Fibroblast of upper back skin (primary cell): ENCODE measurements at regions not wholly inside any gene's neighbourhood (a gene's known extent, or its start where the extent isn't known, plus 50 kb on each side); places are given as distances from the start of the nearest gene placed in this dataset.

Experiments used
- DNase-seq: peaks from one replicate; pipeline ENCODE4 v3.0.0-alpha.2; 2013

DNA sequence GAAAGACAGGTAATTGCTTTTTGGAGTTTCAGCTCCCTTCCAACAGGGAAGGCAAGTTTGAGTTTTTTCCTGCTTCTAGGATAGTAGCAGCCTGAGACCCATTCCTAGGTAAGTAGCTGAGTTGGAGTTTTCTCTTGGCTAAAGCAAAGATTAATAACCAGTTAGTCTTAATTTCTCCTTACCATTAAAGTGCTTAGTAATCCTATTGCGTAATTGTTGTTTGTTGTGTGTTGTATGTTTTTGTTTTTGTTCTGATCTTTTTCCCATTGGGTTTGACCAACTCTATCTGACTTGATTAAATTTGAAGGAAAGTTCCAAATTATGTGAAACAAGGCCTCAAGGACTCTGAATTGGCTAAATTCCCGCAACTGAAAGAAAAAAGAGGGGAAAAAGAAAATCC lies 83.5 kb downstream of the TBX22 start:
- no peak for DNase-seq

DNA sequence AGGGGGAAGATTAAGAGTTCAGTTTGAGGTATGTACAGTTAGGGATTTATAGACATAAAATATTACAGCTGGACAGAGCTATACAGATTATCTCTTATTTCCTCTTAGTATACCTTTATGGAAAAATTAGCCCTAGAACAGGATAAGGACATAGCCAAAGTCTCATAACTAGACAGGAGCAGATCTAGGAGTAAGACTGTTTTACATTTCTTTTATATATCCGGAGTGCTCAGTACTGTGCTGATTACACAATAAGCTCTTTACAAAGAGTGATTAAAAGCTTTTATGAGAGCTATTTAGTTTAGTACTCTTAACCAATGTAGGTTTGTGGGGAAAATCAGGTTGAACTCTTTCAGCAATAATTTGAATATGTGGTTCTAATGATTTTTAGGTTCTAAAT lies 105.8 kb downstream of the TBX22 start:
- DNase-seq = no peak

DNA sequence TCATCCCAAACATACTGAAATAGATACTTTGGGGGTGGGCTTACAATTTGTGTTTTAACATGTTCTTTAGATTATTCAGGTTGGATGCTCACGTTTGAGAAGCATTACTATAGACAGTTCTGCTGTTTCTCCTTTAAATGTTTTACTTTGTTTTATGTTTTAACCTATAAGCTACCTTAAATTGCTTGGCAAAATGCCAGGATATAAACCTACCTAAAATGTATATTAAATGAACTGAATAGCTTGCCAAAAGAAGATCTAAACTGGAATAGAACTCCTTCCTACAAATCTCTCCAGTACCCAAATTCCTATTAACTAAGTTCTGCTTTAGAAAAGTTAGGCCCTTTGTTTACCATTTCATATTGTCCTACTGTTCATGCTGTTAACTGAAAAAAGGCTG lies 124.4 kb downstream of the TBX22 start:
- no peak for DNase-seq

DNA sequence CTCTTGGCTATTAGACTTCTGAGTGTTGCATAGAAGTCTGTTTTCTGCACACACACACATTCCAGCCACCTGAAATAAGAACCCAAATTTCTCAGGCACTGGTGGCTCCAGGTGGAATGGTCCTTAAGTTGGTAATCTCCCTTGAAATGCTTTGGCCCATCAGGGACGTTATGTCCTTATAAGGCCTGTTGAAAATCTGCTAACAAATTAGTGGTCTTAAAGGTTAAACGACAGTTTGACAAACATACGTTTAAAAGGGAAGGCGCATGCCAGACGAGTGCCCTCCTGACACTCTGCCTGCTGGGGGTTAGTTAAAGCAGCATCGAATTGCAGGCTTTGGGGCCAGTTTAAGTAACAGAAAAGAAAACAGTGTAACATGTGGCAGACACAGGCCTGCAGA lies 125.0 kb downstream of the TBX22 start:
- no peak for DNase-seq

DNA sequence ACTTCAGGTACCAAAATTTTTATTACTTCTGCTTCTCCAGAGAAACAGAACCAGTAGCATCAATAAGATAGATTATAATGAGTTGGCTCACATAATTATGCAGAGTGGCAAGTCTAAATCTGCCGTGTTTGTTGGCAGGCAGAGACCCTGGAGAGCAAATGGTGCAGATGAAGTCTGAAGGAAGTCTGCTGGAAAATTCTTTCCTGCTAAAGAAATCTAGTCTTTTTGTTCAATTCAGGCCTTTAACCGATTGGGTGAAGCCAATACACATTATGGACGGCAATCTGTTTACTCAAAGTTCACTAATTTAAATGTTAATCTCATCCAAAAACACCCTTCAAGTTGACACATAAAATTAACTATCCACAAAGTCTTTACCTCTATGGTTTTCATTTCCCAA lies 156.0 kb downstream of the TBX22 start:
- no peak for DNase-seq

DNA sequence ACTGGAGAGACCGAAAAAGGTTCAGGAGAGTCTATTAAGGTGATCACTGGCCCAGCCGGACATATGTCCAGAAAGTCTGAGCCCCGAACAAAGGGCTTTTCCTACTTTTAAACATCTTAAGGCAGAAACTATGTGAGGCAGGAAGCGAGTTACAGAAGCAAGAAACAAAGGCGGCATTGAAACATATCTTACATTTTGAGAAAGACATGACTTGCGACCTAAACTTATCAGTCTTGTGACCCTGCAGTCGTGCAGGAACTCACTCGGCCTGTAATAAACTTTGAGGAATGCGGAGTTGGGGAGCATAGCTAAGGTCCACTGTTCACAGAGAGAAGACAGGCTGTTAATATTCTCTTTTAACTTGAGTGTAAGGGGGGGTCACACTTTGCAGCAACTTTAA lies 158.7 kb downstream of the TBX22 start:
- DNase-seq = no peak

DNA sequence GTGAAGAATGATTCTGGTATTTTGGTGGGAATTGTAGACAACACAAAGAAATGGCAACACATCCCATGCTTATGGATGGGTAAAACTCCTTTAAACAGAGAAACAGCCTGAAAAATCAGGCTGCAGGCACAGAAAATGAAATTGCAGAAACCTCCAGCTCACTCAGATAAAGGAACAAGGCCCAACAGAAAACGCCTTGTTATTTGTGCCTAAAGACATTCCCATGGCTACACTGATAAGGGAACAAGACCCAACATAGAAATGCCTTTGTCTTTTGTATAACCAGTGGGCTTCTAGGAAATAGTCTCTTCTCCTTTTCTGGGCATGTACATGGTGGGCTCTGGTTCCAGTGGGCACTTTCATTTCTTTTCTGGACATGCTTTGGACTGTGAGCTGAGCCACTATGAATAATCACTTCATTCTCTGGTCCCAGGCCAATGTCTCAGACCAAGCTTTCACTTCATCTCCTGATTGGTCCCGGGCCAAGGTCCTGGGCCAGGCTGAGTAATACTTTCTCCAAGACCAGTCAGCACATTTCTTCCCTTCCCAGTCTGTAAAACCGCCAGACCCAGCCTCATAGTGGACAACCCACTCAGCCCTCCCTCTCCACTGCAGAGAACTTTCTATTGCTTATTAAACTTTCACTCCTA lies 160.5 kb downstream of the TBX22 start:
- DNase-seq = no peak

DNA sequence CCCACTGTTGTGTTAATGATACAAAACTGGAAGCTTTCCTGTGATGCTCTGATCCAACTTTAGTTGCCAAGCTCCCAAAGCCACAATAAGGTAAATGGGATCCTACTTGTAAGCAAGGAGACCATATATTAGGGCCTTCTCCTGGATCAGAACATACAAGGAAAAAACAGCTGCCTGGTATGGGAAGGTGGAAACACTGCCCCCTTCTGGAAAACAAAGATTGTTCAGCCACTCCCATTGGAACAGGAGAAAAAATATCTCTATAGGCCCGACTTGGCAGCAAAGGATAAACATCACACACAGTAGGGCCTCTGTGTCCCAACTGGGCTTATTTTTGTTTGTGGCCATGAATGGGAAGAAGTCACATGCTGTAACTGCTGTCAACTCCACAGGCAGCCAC lies 166.5 kb downstream of the TBX22 start:
- no peak for DNase-seq

DNA sequence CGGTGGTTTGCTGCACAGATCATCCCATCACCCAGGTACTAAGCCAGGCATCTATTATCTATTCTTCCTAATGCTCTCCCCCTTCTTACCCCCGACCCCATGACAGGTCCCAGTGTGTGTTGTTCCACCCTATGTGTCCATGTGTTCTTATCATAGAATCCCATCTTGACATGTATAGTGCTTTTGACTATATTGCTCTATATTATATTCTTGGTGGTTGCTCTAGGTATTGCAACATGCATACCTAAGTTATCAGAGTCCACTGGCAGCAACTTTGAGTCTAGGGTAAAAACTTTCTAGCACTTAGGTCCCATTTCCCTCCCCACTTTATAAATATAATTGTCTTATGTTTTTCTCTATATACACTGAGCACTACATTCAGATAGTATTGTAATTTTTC lies 170.3 kb downstream of the TBX22 start:
- no peak for DNase-seq

DNA sequence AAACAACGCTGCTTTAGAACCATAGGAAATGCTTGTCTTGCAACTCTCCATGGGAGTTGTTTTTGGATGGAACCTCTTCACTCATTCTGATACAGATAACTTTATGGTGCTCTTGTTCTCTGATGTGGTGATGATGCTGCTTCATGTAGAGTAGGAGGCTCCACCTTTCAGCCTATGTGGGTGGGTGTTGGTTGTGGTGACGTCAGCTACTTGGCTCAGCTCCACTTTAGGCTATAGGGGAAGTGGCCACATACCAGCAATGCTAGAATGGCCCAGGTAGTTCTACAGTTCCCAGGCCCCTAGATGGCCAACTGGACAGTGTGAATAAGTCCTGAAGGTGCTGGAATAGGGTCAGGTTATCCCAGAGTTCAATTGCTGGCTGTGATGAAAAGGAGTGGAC lies 192.1 kb downstream of the TBX22 start:
- DNase-seq = no peak

DNA sequence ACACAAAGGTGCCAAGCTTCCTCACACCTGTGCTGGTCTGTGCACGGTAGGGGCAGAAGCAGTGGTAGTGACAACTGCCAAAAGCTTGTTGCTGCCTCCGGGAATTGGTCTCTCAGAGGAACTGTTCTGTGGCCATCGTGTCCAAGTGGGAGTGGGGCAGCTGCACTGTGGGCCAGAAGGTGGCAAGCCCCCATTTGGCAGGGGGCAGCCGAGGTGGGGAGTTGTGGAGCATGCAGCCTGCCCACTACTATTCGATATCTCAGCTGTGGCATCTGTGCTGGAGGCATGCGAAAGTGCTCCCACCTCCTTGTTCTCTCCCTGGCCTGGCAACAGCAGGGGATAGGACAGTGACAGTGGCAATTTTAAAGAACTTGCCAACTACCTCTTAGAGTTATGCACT lies 192.8 kb downstream of the TBX22 start:
- no peak for DNase-seq

DNA sequence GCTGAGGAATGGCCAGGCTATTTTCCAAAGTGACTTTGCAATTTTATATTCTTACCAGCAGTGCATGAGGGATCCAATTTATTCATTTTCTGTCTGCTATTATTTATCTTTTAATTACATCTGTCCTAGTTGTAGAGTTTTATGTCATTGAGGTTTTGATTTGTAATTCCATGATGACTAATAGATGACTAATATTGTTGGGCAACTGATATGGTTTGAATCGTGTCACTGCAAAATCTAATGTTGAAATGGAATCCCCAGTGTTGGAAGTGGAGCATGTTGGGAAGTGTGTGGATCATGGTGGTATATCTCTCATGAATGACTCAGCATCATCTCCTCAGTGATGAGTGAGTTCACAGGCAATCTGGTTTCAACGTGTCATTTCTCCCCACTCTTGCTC lies 201.5 kb downstream of the TBX22 start:
- peak; percentile 25 for DNase-seq

DNA sequence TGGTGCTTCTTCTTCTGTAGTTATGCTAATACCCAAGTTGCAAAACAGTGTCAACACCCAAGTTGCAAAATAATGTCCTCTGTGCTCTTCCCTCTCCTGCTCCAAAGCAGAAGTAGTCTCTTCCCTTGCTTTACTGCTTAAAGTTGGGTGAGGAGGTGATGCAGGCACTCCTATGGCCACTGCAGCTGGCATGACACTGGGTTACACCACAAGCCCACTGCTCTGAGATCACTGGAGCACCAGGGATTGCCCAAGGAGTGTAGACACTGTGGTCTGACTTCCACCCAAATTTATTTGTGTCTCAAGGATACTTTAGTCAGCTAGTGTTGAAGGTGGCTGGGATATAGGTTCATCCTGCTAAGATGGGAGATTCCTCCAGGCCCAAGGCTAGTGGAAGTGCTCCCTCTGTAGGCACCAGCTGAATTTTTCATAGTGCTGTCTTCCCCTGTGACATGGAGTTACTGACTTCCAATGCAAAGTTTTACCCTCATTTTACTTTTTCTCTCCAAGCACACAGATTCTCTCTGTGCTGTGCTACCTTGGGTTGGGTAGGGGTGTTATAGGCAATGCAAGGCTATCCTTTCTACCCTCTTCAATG lies 196.2 kb upstream of the TENT5D start:
- DNase-seq = no peak

DNA sequence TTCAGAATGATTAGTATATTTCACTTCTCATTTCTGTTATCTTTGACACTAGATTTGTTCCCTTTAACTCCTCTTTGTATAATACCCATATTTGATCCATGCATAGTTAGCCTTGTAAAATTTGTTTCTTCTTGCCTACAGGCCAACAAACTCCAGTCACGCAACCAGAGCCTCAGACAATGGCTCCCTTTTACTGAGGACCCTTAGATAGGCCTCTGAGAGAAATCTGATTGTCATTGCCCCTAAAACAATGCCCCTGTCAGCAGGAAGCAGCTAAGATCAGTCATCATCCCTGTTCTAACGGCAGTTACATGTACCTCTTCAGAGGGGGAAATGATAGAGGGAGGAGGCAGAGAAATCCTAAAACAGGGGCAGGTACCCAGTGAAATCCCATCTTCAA lies 190.6 kb upstream of the TENT5D start:
- no peak for DNase-seq

DNA sequence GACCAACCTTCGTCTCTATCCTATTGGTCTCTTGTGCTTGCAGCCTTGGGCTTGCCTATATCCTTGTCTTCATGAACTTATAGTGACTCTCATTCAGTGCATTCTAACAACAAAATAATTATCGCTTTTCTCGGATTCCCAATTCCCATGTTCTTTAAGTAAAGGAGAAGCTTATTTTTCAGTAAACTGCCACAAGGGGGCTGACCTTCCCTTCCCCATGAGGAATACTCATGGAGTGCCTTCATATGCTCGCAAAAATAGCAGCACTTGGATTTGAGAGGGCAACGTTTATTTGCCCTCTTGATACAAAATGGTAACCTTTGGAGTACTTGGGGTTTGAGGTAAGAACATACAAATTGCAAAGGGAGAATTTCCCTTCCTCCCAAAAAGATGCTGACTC lies 183.2 kb upstream of the TENT5D start:
- DNase-seq = no peak

DNA sequence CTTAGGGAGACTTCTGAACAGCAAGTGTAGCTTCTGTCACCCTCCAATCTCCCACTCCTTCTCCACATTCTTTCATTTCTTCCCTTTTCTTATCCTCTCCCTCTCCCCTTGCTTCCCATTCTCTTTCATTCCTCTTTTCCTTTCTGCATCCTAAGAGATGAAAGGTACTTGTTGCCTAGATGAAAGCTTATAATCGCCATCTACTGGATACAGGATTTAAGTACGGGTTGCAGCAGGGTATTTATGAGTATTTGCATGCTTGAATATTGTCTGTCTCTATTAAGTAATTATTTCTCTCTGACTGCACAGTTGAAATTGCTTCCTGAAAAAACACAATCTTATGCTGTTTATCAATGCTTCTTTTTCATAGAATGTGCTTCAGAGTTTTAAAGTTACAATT lies 174.0 kb upstream of the TENT5D start:
- DNase-seq = no peak

DNA sequence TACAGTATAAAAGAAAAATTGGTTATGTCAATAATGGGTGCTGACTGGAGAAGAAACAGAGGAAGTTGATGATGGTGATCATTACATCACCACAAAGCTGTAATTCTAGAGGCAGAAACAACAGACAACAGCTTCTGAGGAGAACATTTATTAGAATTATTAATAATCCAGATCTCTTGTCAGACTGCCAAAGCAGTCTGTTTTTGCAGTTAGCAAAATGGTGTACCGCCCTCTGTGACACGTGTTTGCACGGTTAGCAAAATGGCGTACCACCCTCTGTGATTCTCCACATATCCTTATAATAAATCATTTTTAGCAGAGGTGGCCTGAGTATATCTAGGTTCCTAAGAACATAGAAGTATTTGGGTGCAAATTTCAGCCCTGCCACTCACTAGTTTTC lies 154.0 kb upstream of the TENT5D start:
- no peak for DNase-seq

DNA sequence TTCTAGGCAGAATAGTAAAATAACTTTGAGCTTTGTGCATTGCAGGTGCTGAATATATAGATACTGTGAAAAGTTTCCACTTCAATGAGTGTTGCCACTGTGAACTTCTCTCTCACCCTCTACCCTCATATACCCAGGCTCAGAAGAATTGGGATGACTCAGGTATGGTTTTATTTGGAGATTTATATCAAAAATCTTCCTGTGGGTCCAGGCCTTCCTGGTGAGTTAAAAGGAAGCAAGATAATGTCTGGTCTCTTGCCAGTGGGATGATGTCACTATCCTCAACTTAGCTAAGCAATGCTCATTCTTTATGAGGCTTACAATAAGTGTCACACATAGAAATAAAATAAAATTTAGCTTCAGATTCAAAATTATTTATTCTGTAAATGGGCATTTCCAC lies 153.3 kb upstream of the TENT5D start:
- DNase-seq = peak; percentile 2

DNA sequence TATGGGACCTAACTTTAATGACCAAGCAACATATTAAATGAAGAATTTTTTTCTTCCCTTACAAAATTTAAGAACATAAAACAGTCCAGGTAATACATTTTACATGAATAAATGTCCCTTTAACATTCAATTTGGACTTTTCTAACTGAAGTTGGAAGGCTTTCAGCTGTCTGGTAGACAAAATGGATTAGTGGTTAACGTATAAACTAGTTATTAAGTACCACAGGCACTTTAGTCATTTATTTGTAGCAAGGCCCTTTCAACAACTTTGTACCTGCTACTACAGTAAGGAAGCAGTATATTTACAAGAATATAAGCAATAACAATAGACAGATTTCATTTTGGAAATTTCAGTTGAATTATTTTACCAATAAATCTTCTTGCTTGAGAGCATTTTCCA lies 152.5 kb upstream of the TENT5D start:
- no peak for DNase-seq

DNA sequence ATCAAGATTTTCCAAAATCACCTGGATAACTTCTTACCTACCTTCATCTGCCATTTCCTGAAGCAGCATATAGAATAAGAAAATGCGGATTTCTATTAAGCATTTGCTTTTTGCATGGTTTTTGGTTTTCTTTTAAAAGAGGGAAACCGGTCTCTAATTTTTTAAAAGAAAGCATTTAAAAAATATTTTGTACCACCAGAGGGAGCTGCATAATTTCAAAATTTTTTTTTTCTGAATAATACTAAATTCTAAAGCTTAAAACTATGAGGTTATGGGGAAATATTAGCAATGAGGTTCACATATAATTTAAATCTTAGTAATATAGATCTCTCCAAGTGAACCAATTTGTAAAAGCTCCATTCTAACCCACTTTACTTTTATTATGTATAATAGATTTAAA lies 137.7 kb upstream of the TENT5D start:
- DNase-seq = no peak

DNA sequence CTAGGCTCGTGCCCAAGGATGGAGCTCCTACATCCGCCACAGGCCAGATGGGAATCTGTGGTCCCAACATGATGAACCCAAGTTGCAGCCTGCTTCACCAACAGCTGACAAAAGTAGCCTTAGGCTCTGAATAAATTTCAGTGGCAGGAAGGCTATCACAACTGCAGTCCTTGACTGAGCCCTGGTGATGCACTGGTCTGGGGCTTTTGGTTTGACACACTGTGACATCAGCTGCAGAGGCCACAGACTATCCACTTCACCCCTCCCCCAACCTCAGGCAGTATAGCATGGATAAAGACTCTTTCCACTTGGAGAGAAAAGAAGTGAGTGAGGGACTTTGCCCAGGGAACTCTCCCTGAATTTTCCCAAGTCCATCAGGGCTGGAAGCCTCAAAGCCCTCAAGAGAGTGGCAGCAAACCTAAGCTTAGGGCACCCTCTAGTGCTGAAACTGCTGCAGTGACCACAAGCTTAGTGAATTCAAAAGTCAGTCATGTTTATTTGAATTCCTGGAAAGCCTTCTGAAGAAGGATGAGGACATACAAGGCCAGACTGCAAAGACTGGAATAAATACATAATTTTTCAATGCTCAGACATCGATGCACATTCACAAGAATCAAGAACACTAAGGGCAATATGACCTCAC lies 135.0 kb upstream of the TENT5D start:
- DNase-seq = peak; percentile 7

DNA sequence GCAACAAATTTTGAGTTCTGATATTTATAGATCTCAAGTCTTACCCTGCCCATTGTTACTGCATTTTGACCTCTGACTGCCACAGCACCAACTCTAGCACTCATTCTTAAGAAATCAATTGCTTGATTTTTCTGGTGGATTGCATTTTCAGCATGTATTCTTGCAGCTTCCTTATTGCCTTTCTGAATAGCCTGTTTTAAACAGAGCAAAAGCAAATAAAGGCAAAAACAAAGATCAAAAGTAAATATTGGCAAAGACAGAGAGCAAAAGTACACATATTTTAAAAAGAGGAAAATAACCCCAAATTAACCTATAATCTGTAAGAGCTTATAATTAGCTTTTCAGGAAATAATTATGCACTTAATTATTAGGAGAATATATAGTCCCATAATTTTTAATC lies 129.4 kb upstream of the TENT5D start:
- no peak for DNase-seq

DNA sequence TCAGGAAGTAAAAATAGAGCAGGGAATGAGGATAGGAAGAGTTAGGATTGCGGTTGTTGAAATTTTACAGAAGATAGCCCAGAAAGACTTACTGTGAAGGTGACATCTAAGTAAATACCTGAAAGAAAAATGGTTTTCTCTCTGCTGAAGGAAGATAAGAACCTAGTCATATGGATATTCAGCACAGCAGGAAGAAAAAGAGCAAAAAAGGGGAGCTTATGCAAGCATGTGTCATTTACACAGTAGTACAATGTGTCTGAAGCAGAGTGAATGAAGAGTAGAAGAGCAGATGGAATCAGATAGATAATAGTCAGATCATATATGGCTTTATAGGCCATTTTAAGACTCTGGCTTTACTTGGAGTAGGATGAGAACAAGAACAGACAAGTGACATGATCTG lies 126.9 kb upstream of the TENT5D start:
- no peak for DNase-seq

DNA sequence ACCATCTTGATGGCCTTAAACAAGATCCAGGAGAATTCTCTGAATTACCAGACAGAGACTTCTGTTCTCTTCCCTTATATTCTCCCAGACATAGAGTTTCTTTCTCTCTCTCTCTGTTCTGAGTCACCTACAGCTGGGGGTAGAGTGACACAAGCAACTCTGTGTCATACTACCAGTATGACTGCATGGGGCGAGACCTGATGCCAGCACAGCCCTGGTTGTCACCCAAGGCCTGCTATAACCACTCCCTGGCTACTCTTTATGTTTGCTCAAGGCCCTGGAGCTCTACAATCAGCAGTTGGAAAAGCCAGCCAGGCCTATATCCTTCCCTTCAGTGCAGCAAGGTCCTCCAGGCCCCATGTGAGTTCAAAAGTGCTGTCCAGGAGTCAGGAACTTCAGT lies 114.2 kb upstream of the TENT5D start:
- DNase-seq = no peak

DNA sequence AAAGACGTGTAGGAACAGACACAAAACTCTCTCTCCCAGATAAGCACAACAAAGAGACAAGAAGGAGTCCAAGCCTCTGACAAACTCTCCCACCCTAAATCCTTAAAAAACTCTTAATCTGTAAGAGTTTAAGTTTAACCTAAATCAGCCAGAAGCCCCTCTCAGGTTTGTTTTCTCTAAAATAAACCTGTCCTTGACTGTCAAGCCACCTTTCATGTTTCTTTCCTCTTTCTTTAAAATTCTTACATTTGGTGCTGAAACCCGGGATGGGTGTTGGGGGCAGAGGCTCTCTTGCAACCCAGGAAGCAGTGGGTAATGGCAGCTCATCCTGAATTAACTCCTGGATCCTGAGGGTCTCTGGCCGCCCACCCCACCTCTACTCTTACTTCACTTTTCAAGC lies 107.8 kb upstream of the TENT5D start:
- no peak for DNase-seq
